ENCODE measurements at regions not wholly inside any gene's neighbourhood (a gene's known extent, or its start where the extent isn't known, plus 50 kb on each side); places are given as distances from the start of the nearest gene placed in this dataset.
"Not testable (repeated sequence)": the region's sequence is repeated elsewhere in the genome, so short reads cannot be mapped to it uniquely, and the experiment has no call there.

DNA sequence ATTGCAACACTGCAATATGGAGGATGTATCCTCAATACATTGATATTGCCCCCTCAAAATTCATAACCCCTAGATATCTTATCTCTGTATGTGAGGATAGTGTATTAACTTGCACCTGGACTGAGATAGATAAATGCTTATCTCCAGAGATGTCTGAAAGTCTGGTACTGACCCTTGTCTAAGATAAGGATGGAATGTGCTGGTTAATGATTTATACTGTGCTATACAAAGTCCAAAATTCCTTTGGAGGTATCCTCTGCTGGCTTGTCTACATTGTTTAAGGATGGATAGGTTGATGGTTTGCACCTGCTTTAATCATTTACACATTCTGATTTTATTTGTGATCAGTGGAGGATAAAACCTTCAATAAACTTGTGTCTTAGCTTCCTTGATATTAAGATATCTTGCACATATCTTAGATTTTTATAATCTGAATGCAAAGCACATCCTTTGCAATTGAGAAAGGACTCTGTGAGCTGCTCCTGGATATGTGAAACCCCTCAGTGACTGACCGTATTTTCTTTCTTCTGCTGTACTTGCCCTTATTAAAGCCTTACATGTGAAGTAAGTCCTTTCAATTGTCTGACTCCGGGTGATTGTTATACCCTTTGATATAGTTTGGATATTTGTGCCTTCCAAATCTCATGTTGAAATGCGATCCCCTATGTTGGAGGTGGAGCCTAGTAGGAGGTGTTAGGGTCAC is 430.3 kb upstream of the MAOA start:
- no peak for DNase-seq (ENCODE audit: low read depth)

DNA sequence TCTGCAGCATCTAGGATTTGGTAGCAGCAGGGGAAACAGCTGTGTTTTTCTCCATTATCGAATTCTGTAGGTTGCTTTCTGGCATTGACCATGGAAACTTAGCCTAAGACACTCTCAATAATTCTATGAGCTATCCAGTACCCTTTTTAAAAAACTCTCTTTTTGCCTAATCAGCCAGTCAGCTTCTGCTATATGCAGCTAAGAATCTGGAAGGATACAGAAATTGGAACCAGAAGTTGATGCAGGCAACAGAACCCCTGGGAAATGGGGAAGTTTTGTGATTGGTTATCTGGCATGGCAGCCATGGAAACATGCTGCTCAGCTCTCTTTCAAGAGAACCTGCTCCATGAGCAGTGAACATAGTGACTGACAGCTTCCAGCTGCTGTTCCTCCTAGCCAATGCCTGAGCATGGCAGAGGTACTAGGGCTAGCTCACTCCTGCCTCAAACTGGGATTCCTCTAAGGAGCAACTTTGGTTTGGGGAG is 417.6 kb upstream of the MAOA start:
- DNase-seq (ENCODE audit: low read depth): no peak

DNA sequence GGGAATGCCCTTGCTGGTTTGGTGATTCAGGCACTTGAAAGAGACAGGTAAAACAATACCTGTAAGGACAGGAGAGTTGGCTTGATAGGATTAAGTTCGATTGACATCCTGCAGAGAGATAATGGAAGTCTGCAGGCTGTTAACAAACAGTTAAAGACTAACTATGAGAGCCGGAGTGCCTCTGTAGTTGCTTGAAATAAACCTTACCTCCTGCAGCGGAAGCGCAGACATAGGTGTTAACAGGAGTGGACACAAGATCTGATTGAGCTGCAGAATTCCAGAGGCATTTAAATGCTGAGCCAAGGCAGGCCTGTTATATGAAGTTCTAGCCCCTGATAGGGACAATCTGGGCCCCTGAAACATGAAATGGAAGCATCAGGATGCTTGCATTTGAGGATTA is 416.7 kb upstream of the MAOA start:
- no peak for DNase-seq (ENCODE audit: low read depth)

DNA sequence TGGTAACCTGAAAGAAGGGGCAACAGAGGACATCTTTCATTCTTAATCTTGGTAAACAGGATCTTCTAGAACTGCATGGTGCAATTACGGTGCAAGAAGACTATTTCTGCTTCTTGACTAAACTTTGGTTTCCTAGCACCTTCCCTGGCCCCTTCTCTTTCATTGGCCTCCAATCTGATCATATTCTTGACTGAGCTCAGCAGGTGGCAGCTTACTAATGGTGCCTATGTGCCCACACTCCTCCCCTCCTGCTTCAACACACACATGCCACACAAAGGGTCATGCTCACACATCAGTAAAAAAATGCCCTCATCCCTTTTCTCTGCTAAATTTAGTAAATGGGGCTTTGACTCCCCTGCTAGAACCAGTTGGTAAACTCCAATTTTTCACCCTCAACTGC is 400.5 kb upstream of the MAOA start:
- no peak for DNase-seq (ENCODE audit: low read depth)

DNA sequence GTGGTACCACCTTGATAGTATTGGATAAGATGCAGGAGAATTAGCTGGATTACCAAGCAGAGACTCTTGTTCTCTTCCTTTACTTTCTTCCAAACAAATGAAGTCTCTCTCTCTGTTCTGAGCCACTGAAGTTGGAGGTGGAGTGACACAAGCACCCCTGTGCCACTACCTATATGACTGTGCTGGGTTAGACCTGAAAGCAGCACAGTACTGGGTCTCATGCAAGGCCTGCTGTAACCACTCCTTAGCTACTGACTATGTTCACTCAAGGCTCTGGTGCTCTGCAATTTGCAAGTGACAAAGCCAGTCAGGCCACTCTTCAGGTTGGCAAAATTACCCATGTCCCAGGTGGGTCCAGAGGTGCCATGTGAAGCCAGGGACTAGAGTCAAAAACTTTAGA is 389.6 kb upstream of the MAOA start:
- no peak for DNase-seq (ENCODE audit: low read depth)

DNA sequence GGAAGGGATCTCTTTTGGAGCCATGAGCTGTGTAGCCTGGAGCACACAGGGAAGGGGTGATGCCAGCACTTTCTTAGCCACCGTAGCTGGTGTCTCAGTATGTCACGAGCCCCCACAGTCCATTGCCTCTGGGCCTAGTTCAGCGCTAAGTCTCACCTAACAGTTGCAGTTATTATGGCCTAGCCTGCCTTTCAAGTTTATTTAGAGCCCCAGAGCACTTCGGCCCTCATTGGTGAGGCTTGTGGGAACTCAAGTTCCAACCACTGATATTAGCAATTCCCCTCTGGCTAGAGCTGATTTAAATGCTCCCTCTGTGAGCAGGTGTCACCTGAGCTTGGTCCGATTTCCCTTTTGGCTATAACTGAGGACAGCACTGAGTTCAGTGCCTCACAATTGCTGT is 388.4 kb upstream of the MAOA start:
- DNase-seq (ENCODE audit: low read depth): no peak

DNA sequence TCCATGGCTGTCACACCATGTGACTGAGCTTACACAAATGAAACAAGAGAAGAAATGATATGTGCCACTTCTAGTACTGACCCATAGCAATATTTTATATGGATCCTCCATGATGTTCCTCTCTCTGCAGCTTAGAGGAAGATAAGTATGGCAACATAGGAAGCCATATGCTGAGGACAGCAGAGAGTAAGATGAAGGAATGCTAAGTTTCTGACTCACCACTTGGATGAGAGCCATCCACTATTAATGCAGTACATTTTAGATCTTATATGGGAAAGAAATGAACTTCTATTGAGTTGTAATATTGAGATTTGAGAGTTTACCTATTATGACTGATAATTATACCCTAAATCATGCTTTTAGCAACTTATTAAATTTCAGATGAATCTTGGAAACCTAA is 386.9 kb upstream of the MAOA start:
- DNase-seq (ENCODE audit: low read depth): no peak

DNA sequence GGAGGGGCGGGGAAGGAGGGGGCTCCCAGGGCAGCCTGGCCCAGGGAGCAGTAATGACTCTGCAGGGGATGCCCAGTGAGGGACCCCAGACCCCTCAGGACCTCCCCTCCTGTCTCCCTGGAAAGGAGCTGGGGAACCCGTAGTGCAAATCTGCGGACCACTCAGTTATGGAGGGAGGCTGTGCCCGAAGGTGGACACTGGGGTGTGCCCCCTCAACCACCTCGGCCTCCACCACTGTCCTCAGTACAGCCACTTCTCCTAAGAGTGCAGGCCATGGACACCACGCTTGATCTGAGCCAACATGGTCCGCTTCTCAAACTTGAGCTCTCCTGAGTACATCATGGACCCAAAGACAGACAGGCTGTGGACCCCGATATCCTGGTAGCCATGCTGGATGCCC is 378.2 kb upstream of the MAOA start:
- DNase-seq (ENCODE audit: low read depth): no peak

DNA sequence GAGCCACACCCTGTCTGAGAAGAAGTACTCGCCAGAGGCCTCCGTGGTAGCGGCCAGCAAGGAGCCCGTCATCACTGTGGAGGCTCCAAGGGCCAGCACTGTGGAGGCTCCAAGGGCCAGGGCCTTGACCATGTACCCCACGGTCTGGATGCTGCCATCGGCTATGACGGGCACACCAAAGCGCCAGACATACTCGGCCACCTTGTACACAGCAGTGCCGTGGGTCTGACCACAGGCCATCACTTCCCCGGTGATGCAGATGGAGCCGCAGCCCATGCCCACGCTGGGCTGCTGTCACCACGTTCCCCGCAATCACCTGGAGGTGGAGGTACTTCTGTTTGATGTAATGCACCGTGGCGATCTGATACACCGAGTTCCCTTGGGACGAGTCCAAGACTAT is 377.7 kb upstream of the MAOA start:
- DNase-seq (ENCODE audit: low read depth): no peak

DNA sequence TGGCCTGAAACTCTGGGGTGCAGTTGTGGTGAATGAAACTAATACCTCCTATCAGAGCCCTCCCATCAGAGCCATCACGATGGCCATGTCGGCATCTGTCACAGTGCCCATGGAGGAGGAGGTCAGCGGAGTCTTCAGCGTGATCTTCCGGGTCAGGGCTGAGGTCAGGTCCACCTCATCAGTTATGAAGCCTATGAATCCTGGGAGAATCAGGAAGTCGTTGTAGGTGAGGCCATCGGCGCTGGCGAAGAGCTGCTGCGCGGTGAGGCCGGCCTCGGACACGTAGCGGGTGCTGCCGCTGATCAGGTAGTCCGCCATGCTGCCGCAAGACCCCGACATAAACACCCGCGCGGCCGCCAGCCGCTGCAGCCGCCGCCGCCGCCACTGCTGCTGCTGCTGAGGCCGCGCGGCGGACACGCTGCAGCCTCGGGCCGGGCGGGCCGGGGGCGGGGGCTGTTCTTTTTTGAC is 376.7 kb upstream of the MAOA start:
- no peak for DNase-seq (ENCODE audit: low read depth)

DNA sequence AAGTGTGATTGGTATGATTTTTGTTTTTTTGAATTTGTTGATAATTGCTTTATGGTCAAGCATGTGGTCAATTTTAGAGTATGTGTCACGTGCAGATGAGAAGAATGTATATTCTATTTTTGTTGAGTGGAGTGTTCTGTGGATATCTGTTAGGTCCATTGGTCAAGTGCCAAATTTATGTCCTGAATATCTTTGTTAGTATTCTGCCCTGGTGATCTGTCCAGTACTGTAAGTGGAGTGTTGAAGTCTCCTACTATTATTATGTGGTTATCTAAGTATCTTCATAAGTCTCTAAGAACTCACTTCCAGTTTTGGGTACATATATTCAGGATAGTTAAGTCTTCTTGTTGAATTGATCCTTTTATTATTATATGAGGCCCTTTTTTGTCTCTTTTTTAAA is 372.9 kb upstream of the MAOA start:
- DNase-seq (ENCODE audit: low read depth): no peak

DNA sequence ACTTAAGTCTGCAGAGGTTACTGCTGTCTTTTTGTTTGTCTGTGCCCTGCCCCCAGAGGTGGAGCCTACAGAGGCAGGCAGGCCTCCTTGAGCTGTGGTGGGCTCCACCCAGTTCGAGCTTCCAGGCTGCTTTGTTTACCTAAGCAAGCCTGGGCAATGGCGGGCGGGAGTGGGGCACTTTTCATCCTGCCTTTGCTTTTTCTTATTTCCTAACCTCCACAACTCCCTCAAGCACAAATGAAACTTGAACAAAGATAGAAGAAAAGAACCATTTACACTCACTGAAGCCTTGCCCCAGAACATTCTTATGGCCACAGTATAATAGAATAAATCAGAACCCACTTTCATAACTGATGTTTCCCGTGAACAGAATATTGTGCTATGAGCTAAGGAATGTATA is 344.5 kb upstream of the MAOA start:
- DNase-seq (ENCODE audit: low read depth): not testable (repeated sequence)

DNA sequence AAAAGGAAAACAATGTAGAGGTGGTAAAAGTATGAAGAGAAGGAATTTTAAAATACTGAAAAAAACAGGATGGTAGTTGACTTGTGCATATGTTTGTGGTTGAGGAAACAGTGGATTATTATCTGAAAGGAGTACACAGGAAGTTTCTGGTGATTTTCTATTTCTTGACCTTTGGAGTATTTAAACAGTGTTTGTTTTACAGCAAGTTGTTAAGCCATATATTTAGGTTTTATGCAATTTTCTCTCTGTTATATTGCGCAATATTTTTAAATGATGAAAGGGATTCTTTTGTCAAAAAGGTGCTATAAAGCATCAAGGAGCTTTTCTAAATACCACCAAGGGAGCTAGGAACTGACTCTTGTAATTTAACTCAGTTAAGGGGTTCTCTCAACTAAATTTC is 343.1 kb upstream of the MAOA start:
- no peak for DNase-seq (ENCODE audit: low read depth)

DNA sequence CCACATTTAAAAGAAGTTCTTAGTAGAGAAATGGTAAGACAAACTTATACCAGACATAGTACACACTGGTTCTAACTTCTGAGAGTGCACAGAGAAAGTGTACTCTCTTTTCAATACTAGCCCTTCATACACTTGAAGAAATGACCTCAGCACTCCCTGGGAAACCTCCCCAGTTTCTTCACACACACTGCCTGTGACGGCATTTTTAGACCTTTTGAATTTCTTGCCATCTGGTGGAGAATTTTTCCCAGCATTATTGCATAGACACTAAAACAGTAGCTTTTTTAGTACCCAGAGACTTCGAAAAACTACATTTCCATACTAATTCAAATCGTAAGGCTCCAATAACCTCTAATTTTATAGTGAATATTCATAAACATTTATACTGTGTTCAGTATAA is 341.6 kb upstream of the MAOA start:
- DNase-seq (ENCODE audit: low read depth): no peak

DNA sequence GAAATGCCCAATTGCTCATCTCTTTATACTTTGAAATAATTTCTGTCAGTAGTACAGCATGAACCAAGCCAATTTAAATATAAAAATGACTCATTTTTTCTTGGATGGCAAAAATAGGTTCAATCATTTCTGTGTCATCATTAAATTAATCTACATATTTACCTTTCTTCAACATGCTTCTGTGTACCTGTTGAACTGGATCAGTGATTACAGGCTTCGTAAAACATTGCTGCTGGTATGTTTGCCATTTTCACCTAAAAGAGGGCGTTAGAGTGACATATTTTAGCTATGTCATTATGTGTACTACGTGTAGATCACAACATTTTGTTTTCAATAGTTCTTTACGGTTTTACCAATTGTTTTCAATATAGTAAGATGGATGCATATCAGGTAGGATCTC is 340.5 kb upstream of the MAOA start:
- no peak for DNase-seq (ENCODE audit: low read depth)

DNA sequence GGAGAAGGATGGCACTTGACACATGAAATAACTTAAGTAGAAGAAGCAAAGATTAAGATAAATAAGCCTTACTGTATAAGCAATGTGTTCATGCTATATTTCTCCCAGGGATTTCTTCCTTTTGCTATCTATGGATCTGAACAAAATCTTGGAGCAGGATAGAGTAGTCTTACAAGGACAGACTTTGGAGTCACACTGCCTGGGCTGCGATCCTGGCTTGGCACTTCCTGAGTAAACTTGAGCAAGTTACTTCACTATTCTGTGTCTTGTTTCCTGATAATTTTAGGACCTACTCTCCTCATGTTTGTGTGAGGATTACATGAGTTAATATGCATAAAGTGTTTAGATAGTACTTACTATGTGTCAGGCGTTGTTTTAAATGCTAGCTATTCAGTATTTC is 340.0 kb upstream of the MAOA start:
- no peak for DNase-seq (ENCODE audit: low read depth)

DNA sequence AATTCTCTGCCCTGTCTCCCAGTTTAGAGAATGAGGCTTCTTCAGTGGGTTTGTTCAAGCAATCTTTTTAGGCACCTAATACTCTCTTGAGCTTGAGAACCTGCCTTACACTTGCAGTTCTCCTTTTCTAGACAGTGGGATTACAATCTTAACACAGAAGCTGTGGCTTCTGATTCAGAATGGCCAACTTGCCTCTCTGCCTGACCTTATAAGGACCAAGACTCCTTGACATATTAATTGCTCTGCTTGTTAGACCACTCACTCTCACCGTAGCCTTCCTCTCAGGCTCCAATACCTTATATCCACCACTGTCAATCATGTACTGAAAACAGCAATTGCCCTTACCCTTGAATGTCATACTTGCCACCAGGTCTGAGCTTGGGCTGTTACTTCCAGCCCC is 338.7 kb upstream of the MAOA start:
- no peak for DNase-seq (ENCODE audit: low read depth)

DNA sequence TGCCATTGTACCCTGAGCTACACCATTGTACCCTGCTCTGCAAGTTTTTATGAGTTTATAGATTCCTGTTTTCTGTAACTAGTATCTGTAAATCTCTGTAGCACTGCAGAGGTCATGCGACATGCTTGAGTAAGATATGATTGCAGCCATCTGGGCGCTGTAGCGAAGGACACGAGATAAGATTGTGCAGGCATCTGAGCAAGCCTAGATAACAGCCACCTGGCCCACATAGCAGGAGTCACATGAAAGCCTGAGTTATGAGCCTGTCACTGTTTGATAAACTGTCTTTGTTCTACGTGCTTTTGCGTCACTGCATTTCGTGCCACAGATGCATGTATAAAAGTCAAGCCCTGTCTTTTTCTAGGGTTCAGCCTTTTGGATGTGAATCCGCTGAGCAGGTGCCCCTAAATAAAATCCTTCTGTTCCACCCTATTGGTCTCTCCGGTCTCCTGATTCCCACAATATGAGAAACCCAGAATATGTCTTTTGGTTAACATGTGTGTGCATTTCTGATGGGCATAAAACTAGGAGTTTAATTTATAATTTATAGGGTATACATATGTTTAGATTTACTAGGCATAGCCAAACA is 327.6 kb upstream of the MAOA start:
- no peak for DNase-seq (ENCODE audit: low read depth)

DNA sequence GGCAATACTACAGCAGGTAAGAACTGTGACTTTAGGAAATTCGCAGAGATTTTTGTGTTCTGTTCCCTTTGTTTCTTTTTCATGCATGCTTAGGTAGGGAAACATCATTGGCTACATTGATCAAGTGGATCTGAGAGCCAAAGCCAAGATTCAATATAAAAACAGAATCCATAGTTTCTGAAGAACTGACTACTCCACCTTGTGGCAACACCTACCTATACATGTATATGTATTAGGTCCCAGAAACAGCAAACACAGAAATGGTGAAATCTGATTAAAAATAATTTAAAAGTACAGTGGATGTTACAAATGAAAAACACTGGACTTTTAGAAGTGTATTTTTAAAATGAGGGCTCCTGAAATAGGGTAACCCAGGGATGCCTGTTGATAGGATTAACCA is 322.6 kb upstream of the MAOA start:
- no peak for DNase-seq (ENCODE audit: low read depth)

DNA sequence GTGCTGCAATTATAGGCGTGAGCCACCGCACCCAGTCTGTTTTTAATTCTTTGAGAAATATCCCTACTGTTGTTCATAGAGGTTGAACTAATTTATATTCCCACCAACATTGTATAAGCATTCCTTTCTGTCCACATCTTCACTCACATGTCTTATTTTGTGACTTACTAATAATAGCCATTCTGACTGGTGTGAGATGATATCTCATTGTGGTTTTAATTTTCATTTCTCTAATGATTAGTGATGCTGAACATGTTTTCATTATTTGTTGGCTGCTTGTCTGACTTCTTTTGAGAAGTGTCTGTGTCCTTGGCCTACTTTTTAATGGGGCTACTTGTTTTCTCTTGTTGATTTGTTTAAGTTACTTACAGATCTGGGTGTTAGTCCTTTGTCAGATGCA is 310.9 kb upstream of the MAOA start:
- DNase-seq (ENCODE audit: low read depth): no peak

DNA sequence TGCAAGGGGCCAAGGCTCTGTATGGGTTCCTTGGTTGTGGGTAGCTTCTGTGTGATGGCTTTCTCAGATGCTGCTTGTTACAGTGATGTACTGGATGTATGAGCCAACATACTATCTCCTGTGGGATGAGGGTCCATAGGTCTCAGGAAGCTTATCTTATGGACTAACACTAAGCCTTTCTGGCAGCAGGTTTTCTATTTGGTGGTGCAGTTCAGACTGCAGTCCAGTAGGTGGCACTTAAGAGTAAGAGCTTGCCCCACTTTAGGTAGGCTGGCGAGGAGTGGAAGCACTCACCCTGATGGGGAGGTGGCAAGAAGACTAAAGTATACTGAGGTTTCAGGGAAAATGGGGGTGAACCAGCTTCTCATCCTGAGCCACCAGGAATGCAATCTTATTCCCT is 306.7 kb upstream of the MAOA start:
- DNase-seq (ENCODE audit: low read depth): peak; percentile 3

DNA sequence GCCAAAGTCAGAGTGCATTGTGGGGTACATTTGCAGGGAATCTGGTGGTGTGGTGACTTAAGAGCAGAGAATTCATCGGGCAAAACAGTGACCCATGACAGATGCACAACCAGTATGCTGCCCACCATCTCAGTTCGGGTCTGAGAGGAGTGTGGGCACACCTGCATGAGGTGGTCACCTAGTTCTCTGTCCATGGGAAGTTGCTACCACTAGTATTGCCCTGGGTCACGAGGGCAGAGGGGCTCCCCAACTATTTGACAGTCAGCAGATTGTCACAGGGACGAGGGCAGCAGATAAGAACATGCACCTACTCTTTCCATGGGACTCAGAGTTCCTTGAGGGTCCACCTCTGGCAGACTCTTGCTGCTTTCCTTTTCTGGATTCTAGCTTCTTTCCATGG is 305.2 kb upstream of the MAOA start:
- DNase-seq (ENCODE audit: low read depth): no peak

DNA sequence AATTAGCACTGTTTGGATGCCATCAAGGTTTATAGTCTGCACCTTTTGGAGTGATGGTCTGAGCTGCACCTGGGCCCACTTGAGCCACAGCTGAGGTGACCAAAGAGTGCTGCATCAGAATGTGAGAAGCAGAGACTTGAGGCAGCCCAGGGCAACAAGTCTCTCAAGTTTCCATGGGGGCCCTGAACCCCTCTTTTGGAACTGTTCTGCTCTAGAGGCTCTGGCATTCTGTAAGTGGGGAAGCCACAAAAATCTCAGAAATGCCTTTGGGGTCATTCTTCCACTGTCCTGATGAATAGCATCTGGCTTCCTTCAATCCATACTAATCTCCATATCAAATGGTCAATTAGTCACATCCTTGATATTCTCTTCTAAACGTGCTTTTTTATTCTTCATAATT is 298.4 kb upstream of the MAOA start:
- no peak for DNase-seq (ENCODE audit: low read depth)

DNA sequence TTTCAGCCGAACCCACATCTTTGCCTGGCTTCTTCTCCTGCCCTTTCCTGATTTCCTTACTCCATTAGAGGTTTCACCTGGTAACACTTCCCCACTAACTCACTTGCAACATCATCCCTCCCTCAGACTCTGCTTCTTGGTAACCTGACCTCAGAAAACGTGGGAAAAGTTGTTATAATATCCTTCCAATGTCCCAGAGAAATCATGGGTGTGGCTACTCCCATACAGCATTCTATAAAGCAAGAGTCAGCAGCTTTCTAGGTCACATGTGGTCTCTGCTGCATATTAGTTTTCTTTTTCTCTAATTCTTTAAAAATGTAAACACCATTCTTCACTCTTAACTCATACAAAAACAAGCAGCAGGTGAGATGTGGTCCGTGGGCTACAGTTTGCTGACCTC is 283.1 kb upstream of the MAOA start:
- no peak for DNase-seq (ENCODE audit: low read depth)

All from stimulated activated CD8-positive, alpha-beta memory T cell treated with anti-CD3 and anti-CD28 coated beads, Interleukin-7, amount 100 ng/mL, for 24 hours (primary cell).